ENCODE measurements at regions not wholly inside any gene's neighbourhood (a gene's known extent, or its start where the extent isn't known, plus 50 kb on each side); places are given as distances from the start of the nearest gene placed in this dataset.

DNA sequence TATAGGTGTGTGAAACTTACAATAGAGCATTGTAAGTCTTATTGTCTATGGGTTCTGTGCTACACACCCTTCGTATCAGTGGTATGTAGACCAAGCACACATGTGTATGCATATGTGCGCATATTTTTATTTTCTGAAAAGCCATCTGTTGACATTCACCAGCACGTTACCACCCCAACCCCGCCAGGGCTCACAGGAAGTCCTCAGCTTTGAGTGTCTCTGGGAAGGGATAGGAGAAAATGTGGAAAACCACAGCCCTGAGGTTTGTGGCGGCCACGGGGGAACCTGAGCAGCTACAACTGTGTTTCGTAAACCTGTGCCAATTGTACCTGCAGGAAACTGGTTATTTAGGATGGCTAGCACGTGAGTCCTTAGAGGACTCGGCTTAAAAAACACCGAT, 123.3 kb upstream of the PHACTR3 start:
- no peak for TF ChIP-seq ZNF274 (IDR thresholded peaks at IDR 0.05; ENCODE audit: low read depth, low read length)
- no peak for TF ChIP-seq YY1 (IDR thresholded peaks at IDR 0.05; ENCODE audit: insufficient read depth, insufficient read length)
